Right lung (tissue), 2 donors: ENCODE measurements at regions not wholly inside any gene's neighbourhood (a gene's known extent, or its start where the extent isn't known, plus 50 kb on each side); places are given as distances from the start of the nearest gene placed in this dataset.
"Not testable (repeated sequence)": the region's sequence is repeated elsewhere in the genome, so short reads cannot be mapped to it uniquely, and the experiment has no call there.

ENCODE experiments used
- DNase-seq, 2 donors: peaks; one replicate each; pipeline ENCODE4 v3.0.0-alpha.2; 2013

DNA sequence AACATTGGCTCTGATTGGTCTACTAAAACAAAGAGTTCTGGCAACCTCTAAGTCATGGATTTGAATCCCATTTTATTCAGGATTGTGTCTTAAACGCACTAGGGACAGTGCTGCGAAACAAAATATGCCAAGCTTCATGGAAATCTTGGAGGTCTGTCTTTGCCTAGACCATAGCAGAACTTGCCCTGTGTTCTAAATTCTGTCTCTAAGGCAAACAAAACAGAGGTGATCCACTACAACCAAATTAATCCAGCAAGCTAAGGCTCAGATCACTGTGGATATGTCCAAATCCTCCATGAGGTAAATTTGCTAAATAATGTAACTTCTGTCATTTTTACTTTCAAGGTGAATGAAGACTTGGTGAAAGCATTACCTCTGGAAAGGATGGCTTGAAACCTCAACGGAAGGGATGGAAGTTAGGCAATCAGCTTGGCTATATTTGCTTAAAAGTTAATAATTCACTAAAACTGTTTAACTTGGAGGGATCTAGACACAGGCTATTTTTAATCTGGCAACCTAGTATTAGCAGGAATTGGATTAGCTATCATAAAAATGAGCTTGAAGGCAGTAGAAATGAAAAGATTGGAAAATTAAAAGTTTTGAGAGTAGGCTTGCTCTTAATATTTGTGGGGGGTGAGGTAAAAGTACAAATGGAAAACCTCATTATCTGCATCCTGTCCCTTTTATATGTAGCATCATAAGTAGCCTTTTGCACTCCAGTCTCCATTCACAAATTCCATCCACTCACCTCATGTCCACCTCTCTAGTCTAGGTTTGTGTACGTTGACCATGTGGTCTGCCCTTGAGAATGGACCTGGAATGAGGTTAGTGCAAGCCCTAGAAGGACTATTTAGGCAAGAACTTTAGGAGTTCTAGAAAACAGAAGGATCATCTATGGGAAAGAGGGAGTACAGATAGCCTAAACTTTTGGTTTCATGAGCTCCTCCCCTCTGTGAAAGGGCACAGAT lies 176.2 kb downstream of the SMC2 start:
- DNase-seq, result no peak

DNA sequence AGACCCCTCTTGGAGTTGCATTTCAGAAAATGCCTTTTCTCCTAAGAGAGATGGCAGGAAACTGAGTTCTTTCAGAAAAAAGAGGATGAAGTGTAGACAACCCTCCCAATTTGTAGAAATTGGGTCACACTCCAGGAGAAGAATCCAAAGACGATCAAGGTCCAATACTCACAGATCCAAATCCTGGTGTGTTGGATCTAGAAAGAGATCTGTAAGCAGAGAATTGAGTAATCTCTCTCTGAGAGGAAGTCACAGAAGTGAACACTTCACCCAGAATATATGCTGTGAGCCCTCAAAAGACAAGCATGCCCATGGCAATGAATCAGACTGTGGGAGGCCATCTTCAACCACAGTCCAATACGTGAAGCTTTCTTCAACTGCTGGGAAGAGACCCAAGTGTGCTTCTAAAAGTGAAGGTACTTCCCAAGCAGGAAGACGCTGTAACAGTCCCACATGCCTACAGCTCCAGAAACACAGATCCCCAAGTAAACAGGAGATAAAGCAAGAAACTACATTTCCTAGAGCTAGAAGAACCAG lies 182.7 kb downstream of the SMC2 start:
- DNase-seq, result no peak

DNA sequence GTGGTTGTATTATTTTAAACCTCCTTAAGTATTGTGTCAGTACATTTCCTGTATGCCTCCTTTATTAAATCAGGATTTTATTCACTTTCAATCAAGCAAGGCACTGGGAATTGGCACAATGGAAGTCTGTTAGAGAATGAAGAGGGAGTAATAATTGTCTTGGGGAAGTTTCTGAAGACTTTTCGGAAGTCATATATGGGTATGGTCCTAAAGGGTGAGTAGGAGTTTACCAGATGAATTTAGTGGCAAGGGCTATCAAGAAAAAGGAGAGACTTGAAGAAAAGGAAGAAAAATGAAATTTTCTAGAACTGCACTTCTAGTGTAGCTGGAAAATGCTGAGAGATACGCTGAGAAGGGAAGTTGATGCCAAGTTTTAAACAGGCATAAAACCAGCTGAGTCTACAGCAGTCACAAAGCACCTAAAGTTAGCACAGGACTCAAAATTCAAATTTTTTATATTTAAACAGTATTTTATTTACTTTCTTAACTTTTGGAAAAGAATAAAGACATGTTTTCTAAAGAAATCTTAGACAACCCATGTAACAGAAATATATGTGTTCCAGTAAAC lies 184.9 kb downstream of the SMC2 start:
- no peak for DNase-seq

DNA sequence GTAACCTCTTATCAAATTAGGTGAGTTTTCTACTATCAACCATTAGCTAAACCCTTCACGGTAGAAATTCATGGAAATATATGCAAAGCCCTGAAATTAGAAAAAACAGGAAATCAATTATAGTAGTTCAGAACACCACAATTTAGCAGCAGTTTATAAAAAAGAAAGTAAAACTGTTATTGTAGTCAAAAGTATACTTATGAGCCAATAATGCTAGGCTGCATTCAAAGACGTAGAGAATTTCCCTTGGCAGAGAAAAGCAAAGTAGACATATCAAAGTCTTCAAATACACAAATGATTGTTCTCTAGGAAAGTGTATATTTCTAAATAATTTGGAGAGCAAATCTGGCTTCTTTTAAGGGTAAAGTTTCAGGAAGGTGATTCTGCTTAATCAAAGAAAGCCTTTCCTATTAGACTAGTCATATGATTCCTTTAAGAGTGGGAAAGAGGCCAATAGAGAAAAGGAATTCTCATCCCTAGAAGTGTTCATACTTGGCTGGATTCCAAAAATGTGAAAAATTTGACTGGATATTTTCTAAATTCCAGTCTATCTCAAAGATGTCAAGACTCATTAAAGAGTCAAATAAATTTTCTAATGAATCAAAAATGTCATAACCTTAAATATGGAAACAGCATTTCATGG lies 185.5 kb downstream of the SMC2 start:
- DNase-seq, result no peak

DNA sequence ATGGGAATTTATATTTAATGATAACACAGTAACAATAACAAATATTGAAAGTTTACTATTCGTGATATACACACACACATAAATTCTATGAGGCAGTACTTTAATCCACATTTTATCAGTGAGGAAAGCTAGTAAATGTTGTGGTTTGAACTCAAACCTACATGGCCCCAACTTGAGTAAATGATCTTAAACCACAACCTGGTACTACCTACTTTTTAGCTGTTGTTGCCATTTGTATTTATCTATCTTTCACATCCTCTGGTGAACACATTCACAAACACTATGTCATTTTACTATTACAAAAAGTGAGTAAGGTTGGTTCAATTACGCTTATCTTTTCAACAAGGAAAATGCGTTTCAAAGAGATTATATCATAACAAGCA lies 186.1 kb downstream of the SMC2 start:
- no peak for DNase-seq

DNA sequence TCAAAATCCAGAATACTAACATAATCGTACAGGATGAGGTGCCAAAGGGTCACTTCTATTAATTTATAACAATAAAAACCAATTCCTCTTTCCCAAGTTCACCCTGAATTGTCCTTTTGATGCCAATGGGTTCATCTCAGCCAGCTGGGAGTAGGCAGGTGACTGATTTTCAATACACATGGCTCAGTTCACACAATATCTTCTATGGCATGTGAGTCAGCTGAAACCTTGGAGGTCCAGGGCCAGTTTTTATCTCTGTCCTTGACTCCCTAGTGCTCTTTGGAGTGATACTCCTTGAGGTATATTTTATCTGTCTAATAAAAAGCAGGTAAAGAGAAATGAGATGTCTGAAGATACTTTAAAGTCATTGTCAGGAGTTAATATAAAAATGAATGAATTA lies 186.6 kb downstream of the SMC2 start:
- no peak for DNase-seq

DNA sequence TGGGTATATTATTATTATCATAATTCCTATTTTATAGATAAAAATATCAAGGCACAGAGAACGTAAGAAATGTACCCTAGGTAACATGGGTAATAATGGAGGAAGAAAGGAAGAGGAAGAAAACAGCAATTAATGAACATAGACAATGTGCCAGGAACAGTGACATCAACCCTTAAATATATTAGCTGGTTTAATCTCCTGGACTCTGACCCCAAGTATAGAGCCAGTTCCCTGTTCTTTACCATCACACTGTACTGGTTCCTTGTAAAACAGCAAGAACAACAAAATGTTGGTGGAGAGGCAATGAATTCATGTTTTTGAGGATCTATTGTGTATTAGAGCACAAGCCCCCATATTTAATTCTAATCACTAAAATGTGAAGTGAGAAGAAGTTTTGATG lies 192.1 kb downstream of the SMC2 start:
- DNase-seq, result no peak

DNA sequence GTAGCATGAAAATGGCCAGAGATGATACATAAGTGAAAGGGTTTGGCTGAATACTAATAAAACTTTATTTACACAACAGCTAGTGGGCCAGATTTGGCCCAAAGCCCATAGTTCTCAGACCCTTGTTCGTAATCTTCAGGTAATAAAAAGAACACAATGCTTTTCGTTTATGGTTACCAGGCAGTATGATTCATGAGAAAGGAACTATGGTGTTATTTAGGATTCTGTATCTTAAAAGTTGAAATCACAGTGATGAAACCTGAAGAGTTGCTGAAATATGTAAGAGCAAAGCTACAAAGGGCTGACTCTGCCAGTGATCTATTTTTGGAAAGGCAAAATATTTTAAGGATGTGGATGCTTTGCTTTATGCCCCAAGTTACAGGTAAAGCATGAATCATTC lies 192.7 kb downstream of the SMC2 start:
- DNase-seq, result no peak

DNA sequence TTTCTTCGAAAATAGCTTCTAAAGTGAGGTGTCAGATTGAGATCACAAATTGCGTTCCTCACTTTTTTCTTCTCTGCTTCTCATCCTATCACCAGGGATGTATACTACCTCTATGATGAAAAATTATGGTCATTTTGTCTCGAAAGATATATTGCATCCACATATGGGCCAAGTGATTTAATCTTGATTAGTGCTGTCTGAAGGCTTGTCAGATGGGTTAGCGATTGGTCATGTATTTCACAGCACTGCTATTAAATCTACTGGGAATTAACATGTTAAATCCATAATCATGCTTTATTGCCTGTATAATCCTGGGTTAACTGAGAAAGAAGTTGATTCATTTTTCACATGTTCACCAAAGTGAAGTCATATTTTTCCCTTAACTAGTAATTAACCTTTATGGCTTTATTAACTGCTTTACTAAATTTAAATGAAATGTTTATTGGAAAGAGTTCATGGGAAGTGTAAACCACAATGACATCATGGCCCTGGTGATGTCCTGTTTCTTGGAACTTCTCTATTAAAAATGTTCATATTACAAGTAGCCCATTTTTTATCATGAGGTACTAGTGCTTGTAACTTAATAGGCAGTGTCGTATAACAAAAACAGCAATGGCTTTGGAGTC lies 193.3 kb downstream of the SMC2 start:
- DNase-seq, result no peak

DNA sequence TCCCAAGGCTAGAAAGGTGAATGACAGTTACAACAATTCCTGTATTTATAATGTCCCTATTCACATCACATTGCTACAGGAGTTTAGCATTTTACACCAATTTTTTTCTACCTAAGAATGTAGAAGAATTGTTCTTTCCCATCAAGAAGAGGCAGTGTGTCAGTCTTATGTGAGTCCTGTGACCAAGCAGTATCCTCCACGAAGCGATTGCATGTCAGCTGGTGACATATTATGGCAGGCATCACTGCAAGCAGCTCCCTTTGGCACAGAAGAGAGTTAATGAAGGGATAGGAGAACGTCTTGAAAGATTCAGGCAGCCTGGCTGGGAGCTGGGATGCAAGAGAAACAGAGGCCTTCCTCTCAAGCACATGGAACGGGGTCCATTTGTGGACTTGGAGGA lies 199.8 kb downstream of the SMC2 start:
- DNase-seq, result no peak

DNA sequence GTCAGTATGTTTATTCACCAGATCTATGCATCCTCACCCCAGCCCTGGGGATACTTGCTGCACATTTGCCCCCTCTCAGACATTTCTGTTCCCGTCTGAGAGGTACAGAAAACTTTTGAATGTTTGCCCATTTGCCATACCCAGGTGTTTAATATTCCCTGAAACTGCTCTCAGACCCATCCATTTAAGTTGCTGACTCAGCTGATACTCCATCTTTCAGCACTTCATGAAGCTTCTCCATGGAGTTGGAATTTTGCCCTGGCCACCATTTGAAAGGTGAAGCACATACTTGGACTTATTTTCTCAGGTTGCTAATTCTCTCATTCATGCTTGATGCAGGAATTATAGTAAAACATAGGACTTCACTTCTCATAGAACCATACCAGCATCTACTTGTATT lies 203.9 kb upstream of the OR13F1 start:
- DNase-seq, result no peak

DNA sequence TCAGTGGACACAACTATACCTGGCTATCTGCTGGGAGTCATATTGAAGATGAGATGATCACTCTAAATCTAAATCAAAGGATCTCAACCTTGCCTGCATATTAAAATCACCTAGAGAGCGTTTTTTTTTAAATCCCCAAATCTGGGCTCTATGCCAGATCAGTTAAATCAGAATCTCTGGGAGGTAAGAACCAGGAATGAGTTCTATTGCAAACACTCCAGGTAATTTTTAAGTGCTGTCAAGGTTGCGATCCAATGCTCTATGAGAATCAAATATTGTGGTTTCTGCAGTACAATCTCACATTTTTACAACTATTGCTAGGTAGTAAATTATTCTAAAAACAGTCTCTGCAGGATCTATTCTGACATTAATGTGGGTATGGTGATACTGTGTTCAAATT lies 202.3 kb upstream of the OR13F1 start:
- DNase-seq, result peak in 1 of 2 donors; percentile 17

DNA sequence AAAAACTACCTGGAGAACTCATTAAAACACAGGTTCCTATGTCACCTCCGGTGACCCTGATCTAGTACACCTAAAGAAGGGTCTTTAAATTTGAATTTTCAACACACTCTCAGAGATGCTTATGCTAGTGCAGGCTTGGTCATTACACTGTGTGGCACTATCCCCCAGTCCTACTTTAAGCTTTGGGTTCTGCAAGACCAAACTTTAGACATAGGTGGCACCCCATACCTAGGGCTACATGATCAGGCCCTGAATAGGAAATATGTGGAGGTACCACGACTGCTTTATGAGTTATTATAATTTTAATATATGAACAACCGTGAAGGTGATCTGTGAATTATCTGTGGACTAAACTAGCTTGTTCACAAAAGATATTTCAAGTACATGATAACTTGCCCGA lies 201.3 kb upstream of the OR13F1 start:
- no peak for DNase-seq

DNA sequence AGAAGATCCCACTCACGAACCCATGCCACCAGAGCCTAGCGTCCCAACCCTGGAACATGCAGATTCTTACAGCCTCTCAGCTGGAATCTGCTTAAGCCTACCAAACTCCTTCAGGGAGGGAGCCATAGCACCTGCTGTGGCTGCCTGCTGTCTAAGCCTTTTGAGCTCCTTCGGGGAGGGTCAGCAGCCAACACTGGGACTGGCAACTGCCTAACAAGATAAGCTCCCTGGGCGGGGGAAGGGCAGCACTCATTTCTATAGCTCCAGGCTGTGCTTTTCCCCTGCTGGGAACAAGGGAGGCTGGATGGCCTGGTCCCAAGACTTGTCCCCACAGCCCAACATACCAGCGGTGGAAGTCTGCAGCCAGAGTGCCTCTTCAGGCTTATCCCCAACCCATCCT lies 199.1 kb upstream of the OR13F1 start:
- DNase-seq, result no peak

DNA sequence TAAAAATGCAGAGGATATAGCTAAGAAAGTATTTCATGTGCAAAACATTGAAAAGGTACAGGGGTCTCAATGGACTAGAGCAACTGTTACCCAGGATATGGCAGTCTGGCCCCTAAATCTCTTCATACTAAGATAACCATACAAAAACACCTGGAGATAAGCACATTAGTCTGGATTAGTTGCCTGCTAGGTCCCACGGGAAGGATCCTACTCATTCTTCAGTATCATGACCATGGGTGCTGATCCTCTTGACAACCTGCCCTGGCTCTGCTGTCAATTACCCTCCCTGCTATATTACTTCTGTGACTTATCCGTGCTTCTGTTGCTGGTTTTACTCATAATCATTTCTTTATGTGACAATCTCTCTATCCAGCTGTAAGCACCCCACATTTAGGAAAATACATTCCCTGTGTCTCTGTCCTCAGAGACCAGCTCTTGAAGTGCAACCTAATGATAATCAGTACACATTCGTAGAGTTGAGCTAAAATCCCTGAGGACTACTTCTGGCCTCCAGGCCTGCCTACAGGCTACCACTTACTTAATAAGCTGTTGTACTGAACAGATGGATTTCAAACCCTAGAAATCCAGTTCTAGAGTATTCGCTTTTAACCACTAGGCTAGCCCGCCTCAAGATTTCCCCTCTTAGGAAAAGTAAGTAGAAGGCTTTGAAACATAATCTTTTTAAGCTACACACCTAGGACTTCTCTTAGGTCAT lies 190.5 kb upstream of the OR13F1 start:
- DNase-seq, result no peak

DNA sequence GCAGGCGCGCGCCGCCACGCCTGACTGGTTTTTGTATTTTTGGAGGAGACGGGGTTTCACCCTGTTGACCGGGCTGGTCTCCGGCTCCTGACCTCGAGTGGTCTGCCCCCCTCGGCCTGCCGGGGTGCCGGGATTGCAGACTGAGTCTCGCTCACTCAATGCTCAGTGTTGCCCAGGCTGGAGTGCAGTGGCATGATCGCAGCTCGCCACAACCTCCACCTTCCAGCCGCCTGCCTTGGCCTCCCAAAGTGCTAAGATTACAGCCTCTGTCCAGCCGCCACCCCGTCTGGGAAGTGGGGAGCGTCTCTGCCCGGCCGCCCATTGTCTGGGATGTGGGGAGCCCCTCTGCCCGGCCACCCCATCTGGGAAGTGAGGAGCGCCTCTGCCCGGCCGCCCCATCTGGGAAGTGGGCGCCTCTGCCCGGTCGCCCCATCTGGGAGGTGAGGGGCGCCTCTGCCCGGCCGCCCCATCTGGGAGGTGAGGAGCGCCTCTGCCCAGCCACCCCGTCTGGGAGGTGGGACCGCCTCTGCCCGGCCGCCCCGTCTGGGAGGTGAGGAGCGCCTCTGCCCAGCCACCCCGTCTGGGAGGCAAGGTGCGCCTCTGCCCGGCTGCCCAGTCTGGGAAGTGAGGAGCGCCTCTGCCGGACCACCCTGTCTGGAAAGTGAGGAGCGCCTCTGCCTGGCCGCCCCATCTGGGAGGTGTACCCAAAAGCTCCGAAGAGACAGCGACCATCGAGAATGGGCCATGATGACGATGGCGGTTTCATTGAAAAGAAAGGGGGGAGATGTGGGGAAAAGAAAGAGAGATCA lies 187.7 kb upstream of the OR13F1 start:
- DNase-seq, result not testable (repeated sequence)

DNA sequence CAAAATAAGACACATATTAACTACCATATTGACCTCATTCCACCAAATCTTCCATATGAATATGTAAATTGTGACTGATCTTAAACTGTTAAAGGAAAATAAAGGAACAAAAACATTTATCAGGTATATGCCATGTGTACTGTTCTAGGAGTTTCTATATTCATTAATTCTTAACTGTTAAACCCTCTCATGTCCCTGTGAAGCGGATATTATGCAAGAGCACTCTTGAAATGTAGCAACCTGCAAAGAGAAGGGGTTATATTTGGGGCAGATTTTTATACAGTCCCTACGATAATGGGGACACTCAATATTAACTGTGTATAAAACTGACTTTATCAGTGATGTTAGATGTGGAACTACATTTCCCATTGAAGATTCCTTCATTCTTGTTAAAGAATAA lies 184.9 kb upstream of the OR13F1 start:
- no peak for DNase-seq

DNA sequence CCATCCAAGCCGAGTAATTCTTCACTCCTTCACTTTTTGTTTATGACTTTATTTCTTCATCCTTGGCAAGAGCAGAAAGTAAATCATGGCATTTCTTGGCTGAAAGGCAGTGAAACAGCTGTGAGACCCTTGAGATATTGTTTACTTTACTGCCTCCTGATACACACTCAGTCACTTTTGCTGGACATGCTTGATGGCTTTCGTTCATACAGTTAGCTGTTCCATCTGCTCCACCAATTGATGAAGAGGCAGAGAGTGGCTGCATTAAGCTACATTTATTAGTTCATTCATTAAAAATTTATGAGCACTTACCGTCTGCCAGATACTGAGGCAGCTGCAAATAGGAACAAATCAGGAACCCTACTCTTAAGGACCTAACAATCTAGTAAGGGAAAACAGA lies 184.4 kb upstream of the OR13F1 start:
- no peak for DNase-seq

DNA sequence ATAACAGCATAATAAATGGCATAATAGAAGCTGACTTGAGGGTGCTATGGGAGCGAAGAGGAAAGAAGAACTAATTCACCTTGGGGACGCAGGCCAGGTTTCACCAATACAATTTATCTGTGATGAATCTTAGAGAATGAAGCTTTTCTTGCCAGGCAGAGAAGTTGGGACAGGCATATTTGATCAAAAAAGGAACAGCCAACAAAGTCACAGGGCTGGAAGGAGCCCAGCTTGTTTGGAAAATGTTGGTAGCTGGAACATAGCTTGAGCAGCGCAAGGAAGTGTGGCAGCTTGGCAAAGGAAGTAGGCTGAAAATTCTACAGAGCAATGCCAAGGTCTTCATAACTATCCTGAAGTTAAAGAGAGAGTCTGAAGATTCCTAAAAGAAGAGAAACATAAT lies 181.5 kb upstream of the OR13F1 start:
- DNase-seq, result no peak

DNA sequence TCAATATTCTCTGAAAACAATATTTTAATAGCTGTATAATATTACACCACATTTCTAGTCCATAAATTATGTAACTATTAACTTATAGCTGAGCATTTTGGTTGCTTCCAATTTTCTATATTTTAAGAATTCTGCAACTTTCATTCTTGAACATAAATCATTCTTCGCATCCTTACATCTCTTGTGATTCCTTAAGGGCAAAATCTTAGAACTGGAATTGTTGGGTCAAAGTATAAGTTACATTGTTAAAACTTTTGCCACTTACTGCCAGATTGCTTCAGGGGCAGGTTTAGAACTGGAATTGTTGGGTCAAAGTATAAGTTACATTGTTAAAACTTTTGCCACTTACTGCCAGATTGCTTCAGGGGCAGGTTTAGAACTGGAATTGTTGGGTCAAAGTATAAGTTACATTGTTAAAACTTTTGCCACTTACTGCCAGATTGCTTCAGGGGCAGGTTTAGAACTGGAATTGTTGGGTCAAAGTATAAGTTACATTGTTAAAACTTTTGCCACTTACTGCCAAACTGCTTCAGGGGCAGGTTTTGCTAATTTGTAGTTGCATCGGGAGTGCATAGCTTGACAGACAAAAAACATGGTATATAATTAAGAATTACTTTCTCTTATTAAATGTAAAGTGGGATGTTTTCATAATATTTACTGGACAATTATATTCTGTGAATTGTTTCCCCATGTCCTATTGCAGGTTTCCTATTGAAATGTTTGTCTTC lies 179.9 kb upstream of the OR13F1 start:
- DNase-seq, result not testable (repeated sequence)
